GM23338 (cell line): ENCODE measurements at regions not wholly inside any gene's neighbourhood (a gene's known extent, or its start where the extent isn't known, plus 50 kb on each side); places are given as distances from the start of the nearest gene placed in this dataset.

Source experiments
- ATAC-seq: fragments of 200-7000 bp; cut with Tn5 transposase; 3 replicates; pipeline ENCODE4 v1.9.1; 2020
- DNase-seq: peaks from one replicate; pipeline ENCODE4 v3.0.0-alpha.2; 2015; ENCODE audit warnings: low spot score
- H2AFZ ChIP-seq: fragments of 200-600 bp; sonication (generic); 2 replicates; pipeline ENCODE4 v1.8.0; 2016; ENCODE audit warnings: antibody characterized with exemption, mild to moderate bottlenecking, moderate library complexity
- H3F3A ChIP-seq: fragments of 200-600 bp; sonication (generic); replicated peaks from 2 replicates; pipeline ENCODE4 v1.8.0; 2017; ENCODE audit warnings: antibody characterized with exemption, mixed run types, low read depth
- H3K27ac ChIP-seq: fragments of 200-600 bp; sonication (generic); 2 replicates; pipeline ENCODE4 v1.6.1; 2016; ENCODE audit warnings: low read depth
- H3K27me3 ChIP-seq: fragments of 200-600 bp; sonication (generic); 2 replicates; pipeline ENCODE4 v1.8.0; 2016; ENCODE audit warnings: mild to moderate bottlenecking, mixed run types, moderate library complexity; ENCODE audit not compliant: insufficient read depth
- H3K36me3 ChIP-seq: fragments of 200-600 bp; sonication (generic); 2 replicates; pipeline ENCODE4 v1.8.0; 2016; ENCODE audit warnings: mild to moderate bottlenecking; ENCODE audit not compliant: insufficient read depth
- H3K4me1 ChIP-seq: fragments of 200-600 bp; sonication (generic); 2 replicates; pipeline ENCODE4 v1.8.0; 2016; ENCODE audit warnings: mild to moderate bottlenecking, moderate library complexity; ENCODE audit not compliant: insufficient read depth
- H3K4me2 ChIP-seq: fragments of 200-600 bp; sonication (generic); 2 replicates; pipeline ENCODE4 v1.7.1; 2017; ENCODE audit warnings: mixed run types
- H3K4me3 ChIP-seq: fragments of 200-600 bp; sonication (generic); 2 replicates; pipeline ENCODE4 v1.6.1; 2016; ENCODE audit warnings: mixed run types
- H3K79me2 ChIP-seq: fragments of 200-600 bp; sonication (generic); replicated peaks from 2 replicates; pipeline ENCODE4 v1.8.0; 2017; ENCODE audit warnings: mild to moderate bottlenecking; ENCODE audit not compliant: insufficient read depth
- H3K9me2 ChIP-seq: fragments of 200-600 bp; sonication (generic); 2 replicates; pipeline ENCODE4 v1.8.0; 2017; ENCODE audit not compliant: insufficient read depth
- H4K20me1 ChIP-seq: fragments of 200-600 bp; sonication (generic); replicated peaks from 2 replicates; pipeline ENCODE4 v1.8.0; 2017; ENCODE audit warnings: mild to moderate bottlenecking; ENCODE audit not compliant: insufficient read depth
- H3K27ac Mint-ChIP-seq: 2 replicates; pipeline ENCODE4 v1.8.0; 2020; ENCODE audit warnings: inconsistent platforms, mild to moderate bottlenecking, moderate library complexity, mixed read lengths
- H3K27me3 Mint-ChIP-seq: 3 replicates; pipeline ENCODE4 v1.8.0; 2022; ENCODE audit warnings: low read depth, mild to moderate bottlenecking, moderate library complexity, mixed read lengths, inconsistent platforms; ENCODE audit not compliant: insufficient read depth, poor library complexity
- H3K36me3 Mint-ChIP-seq: 3 replicates; pipeline ENCODE4 v1.8.0; 2021; ENCODE audit warnings: low read depth, mild to moderate bottlenecking, inconsistent platforms, moderate library complexity, mixed read lengths
- H3K4me1 Mint-ChIP-seq: 3 replicates; pipeline ENCODE4 v1.8.0; 2020; ENCODE audit warnings: mild to moderate bottlenecking, inconsistent platforms, mixed read lengths
- H3K4me3 Mint-ChIP-seq: 3 replicates; pipeline ENCODE4 v1.8.0; 2021; ENCODE audit warnings: moderate library complexity, mild to moderate bottlenecking, inconsistent platforms, mixed read lengths
- H3K9me3 Mint-ChIP-seq: 3 replicates; pipeline ENCODE4 v1.8.0; 2020; ENCODE audit warnings: moderate library complexity, mild to moderate bottlenecking, inconsistent platforms, mixed read lengths
- CREB1 ChIP-seq: fragments of 250-450 bp; sonication (Bioruptor Pico); IDR thresholded peaks from 2 replicates; pipeline ENCODE4 v1.5.0; 2020; ENCODE audit warnings: low read depth, mild to moderate bottlenecking, moderate library complexity
- CTCF ChIP-seq, 2 experiments: fragments of 200-600 bp in 1 of 2; sonication (generic) in 1 of 2; conservative IDR thresholded peaks; 2 replicates each; pipeline versions ENCODE4 v1.5.1 to v1.6.1; 2016 to 2017; ENCODE audit warnings: antibody characterized with exemption in 2 of 2, low read depth in 2 of 2, mild to moderate bottlenecking in 2 of 2, moderate library complexity in 1 of 2
- ETS1 ChIP-seq: IDR thresholded peaks from 2 replicates; pipeline ENCODE4 v1.6.1; 2016; ENCODE audit warnings: antibody characterized with exemption
- EZH2 ChIP-seq: fragments of 200-600 bp; sonication (generic); IDR thresholded peaks from one replicate; pipeline ENCODE4 v1.8.0; 2017; ENCODE audit warnings: antibody characterized with exemption, mild to moderate bottlenecking, low read depth; ENCODE audit not compliant: unreplicated experiment
- EZH2phosphoT487 ChIP-seq: fragments of 200-600 bp; sonication (generic); IDR thresholded peaks from one replicate; pipeline ENCODE4 v1.8.1; 2018; ENCODE audit warnings: antibody characterized with exemption; ENCODE audit not compliant: unreplicated experiment
- JUNB ChIP-seq: IDR thresholded peaks from one replicate; pipeline ENCODE4 v1.6.1; 2016; ENCODE audit warnings: antibody characterized with exemption; ENCODE audit not compliant: unreplicated experiment
- NANOG ChIP-seq: IDR thresholded peaks from 2 replicates; pipeline ENCODE4 v1.6.1; 2016; ENCODE audit warnings: antibody characterized with exemption, borderline replicate concordance
- POLR2AphosphoS5 ChIP-seq: IDR thresholded peaks from 2 replicates; pipeline ENCODE4 v1.6.1; 2016; ENCODE audit warnings: antibody characterized with exemption, low read depth
- REST ChIP-seq: IDR thresholded peaks from one replicate; pipeline ENCODE4 v1.6.1; 2018; ENCODE audit warnings: antibody characterized with exemption; ENCODE audit not compliant: unreplicated experiment
- STAT1 ChIP-seq: IDR thresholded peaks from one replicate; pipeline ENCODE4 v1.6.1; 2016; ENCODE audit warnings: antibody characterized with exemption; ENCODE audit not compliant: unreplicated experiment
- ZNF114 ChIP-seq: fragments of 250-450 bp; sonication (Bioruptor Pico); IDR thresholded peaks from 2 replicates; pipeline ENCODE4 v1.5.0; 2020; ENCODE audit warnings: mild to moderate bottlenecking, moderate library complexity
- ZNF331 ChIP-seq: fragments of 250-450 bp; sonication (Bioruptor Pico); IDR thresholded peaks from 2 replicates; pipeline ENCODE4 v1.5.0; 2020; ENCODE audit warnings: low read depth, mild to moderate bottlenecking, moderate library complexity
- ZNF462 ChIP-seq: fragments of 250-450 bp; sonication (Bioruptor Pico); IDR thresholded peaks from 2 replicates; pipeline ENCODE4 v1.5.0; 2020; ENCODE audit warnings: mild to moderate bottlenecking, moderate library complexity

GRCh38 chr9:78383130-78383529, 86.2 kb downstream of the PSAT1 start:
- DNase-seq = no peak
- no peak overlapping the region for H2AFZ ChIP-seq
- H3K27ac Mint-ChIP-seq = no peak overlapping the region; the same call in 1 of the 2 replicates

More at GRCh38 chr9:78383130-78383529, 86.2 kb downstream of the PSAT1 start:
- Mint-ChIP-seq H3K36me3 (no peaks in the 10 kb centered on the region; the same call in 2 of the 3 replicates), H3K9me3 (peaks cover 4% of the 10 kb centered on the region; the same call in 1 of the 3 replicates), H3K27me3 (peaks cover 2% of the 10 kb centered on the region), H3K4me1 (peaks cover 2% of the 10 kb centered on the region; the same call in 1 of the 3 replicates), H3K4me3 (no peak overlapping the region)
- H3K27me3 ChIP-seq = no peaks in the 10 kb centered on the region
- H3K9me2 ChIP-seq = no peaks in the 10 kb centered on the region; the same call in 1 of the 2 replicates
- no peaks in the 10 kb centered on the region for H3K4me1 ChIP-seq
- no peaks in the 10 kb centered on the region; the same call in 1 of the 2 replicates for H4K20me1 ChIP-seq
- H3K27ac ChIP-seq = no peak overlapping the region
- no peaks in the 10 kb centered on the region for H3K79me2 ChIP-seq
- ATAC-seq = no peak
- no peaks in the 10 kb centered on the region for H3F3A ChIP-seq
- H3K4me3 ChIP-seq = no peak overlapping the region
- no peak overlapping the region for H3K4me2 ChIP-seq
- TF ChIP-seq ETS1 (no peak), EZH2 (no peak), ZNF331 (no peak), STAT1 (no peak), EZH2phosphoT487 (no peak), CREB1 (no peak), NANOG (no peak), REST (no peak), ZNF462 (CRISPR knock-in tag) (no peak), ZNF114 (no peak), JUNB (no peak), POLR2AphosphoS5 (no peak), CTCF (conservative IDR thresholded peaks at IDR 0.05; ENCODE audit: low read depth in 2 of 2) (no peak)
- no peaks in the 10 kb centered on the region for H3K36me3 ChIP-seq
